HG03354 (cell line): ENCODE measurements at regions not wholly inside any gene's neighbourhood (a gene's known extent, or its start where the extent isn't known, plus 50 kb on each side); places are given as distances from the start of the nearest gene placed in this dataset.

Experiments
- ATAC-seq: cut with Tn5 transposase; IDR thresholded peaks from one replicate; pipeline ENCODE4 v1.9.1; 2021; ENCODE audit warnings: mild to moderate bottlenecking; ENCODE audit not compliant: unreplicated experiment, poor library complexity, severe bottlenecking

GRCh38 chr12:65748332-65748731 is 76.0 kb upstream of the HMGA2 start:
- no peak for ATAC-seq

GRCh38 chr12:65754290-65754689 is 70.0 kb upstream of the HMGA2 start:
- ATAC-seq = no peak

- ATAC-seq = no peak
These were observed 69.3 kb upstream of the HMGA2 start for GRCh38 chr12:65754744-65755595.

GRCh38 chr12:65755596-65755978 is 68.7 kb upstream of the HMGA2 start:
- no peak for ATAC-seq

- ATAC-seq = no peak
These were observed 68.0 kb upstream of the HMGA2 start for GRCh38 chr12:65756267-65756666.

GRCh38 chr12:65756956-65757511 is 67.2 kb upstream of the HMGA2 start:
- peak; percentile 92 for ATAC-seq

- no peak for ATAC-seq
These were observed 65.9 kb upstream of the HMGA2 start for GRCh38 chr12:65758401-65758800.

- ATAC-seq = no peak
These were observed 64.5 kb upstream of the HMGA2 start for GRCh38 chr12:65759735-65760134.

GRCh38 chr12:65761301-65761700 is 63.0 kb upstream of the HMGA2 start:
- no peak for ATAC-seq

- ATAC-seq = no peak
These were observed 60.0 kb upstream of the HMGA2 start for GRCh38 chr12:65764325-65764724.

GRCh38 chr12:65765436-65765813 is 58.9 kb upstream of the HMGA2 start:
- no peak for ATAC-seq

GRCh38 chr12:65769880-65770279 is 54.4 kb upstream of the HMGA2 start:
- ATAC-seq = no peak
